GM23248 (cell line): ENCODE measurements at regions not wholly inside any gene's neighbourhood (a gene's known extent, or its start where the extent isn't known, plus 50 kb on each side); places are given as distances from the start of the nearest gene placed in this dataset.

Source experiments
- DNase-seq: peaks from one replicate; pipeline ENCODE4 v3.0.0-alpha.2; 2015
- H2AFZ ChIP-seq: fragments of 200-600 bp; sonication (generic); 2 replicates; pipeline ENCODE4 v1.6.1; 2016; ENCODE audit warnings: antibody characterized with exemption
- H3F3A ChIP-seq: fragments of 200-600 bp; sonication (generic); 2 replicates; pipeline ENCODE4 v1.6.1; 2016; ENCODE audit warnings: mild to moderate bottlenecking, antibody characterized with exemption, mixed run types; ENCODE audit not compliant: insufficient read depth
- H3K27ac ChIP-seq: fragments of 200-600 bp; sonication (generic); 2 replicates; pipeline ENCODE4 v1.5.1; 2016; ENCODE audit warnings: mild to moderate bottlenecking
- H3K27me3 ChIP-seq: fragments of 200-600 bp; sonication (generic); replicated peaks from 2 replicates; pipeline ENCODE4 v1.6.1; 2016; ENCODE audit warnings: mild to moderate bottlenecking; ENCODE audit not compliant: insufficient read depth
- H3K36me3 ChIP-seq: fragments of 200-600 bp; sonication (generic); 2 replicates; pipeline ENCODE4 v1.6.1; 2016; ENCODE audit warnings: low read depth, mild to moderate bottlenecking
- H3K4me1 ChIP-seq: fragments of 200-600 bp; sonication (generic); 2 replicates; pipeline ENCODE4 v1.6.1; 2016; ENCODE audit warnings: mild to moderate bottlenecking; ENCODE audit not compliant: insufficient read depth
- H3K4me2 ChIP-seq: fragments of 200-600 bp; sonication (generic); one replicate; pipeline ENCODE4 v1.6.1; 2016; ENCODE audit warnings: mild to moderate bottlenecking; ENCODE audit not compliant: unreplicated experiment
- H3K4me3 ChIP-seq: fragments of 200-600 bp; sonication (generic); 2 replicates; pipeline ENCODE4 v1.5.1; 2016; ENCODE audit warnings: mild to moderate bottlenecking
- H3K79me2 ChIP-seq: fragments of 200-600 bp; sonication (generic); 2 replicates; pipeline ENCODE4 v1.6.1; 2016; ENCODE audit warnings: mild to moderate bottlenecking; ENCODE audit not compliant: insufficient read depth
- H3K9ac ChIP-seq: fragments of 200-600 bp; sonication (generic); 2 replicates; pipeline ENCODE4 v1.6.1; 2016; ENCODE audit warnings: mild to moderate bottlenecking
- H3K9me2 ChIP-seq: fragments of 200-600 bp; sonication (generic); 2 replicates; pipeline ENCODE4 v1.6.1; 2016; ENCODE audit warnings: mixed run types, mild to moderate bottlenecking, moderate library complexity; ENCODE audit not compliant: insufficient read depth
- H3K9me3 ChIP-seq: fragments of 200-600 bp; sonication (generic); one replicate; pipeline ENCODE4 v1.6.1; 2017; ENCODE audit warnings: low read depth
- H4K20me1 ChIP-seq: fragments of 200-600 bp; sonication (generic); 2 replicates; pipeline ENCODE4 v1.6.0; 2016; ENCODE audit not compliant: insufficient read depth
- EZH2 ChIP-seq: fragments of 200-600 bp; sonication (generic); IDR thresholded peaks from 2 replicates; pipeline ENCODE4 v1.6.1; 2018; ENCODE audit warnings: antibody characterized with exemption, mild to moderate bottlenecking; ENCODE audit not compliant: insufficient read depth, poor library complexity, severe bottlenecking
- EZH2phosphoT487 ChIP-seq: fragments of 200-600 bp; sonication (generic); IDR thresholded peaks from 2 replicates; pipeline ENCODE4 v1.6.1; 2018; ENCODE audit warnings: antibody characterized with exemption, moderate library complexity, mild to moderate bottlenecking, low read depth; ENCODE audit not compliant: insufficient read depth
- whole genome bisulfite sequencing, 2 experiments: methylation state at CpG; one replicate each; pipeline ENCODE4 v1.1.6; 2015 to 2017; ENCODE audit warnings: low lambda C conversion rate in 2 of 2, low coverage in 1 of 2; ENCODE audit errors: missing lambda C conversion rate in 2 of 2; 5-methylcytosine and 5-hydroxymethylcytosine counted together
- in situ Hi-C: fragments of 300-500 bp; cut with MboI; formaldehyde crosslinking; loops from 2 replicates; pipeline ENCODE4 v1.15.0; 2020

GRCh38 chr9:134216449-134216951, 52.1 kb upstream of the RNU6ATAC start:
- in situ Hi-C loops: no loop called here
- TF ChIP-seq EZH2 (no peak), EZH2phosphoT487 (no peak)
- DNase-seq: no peak
- WGBS, 2 experiments: 69 to 74% methylated on average over 14 of the region's 14 CpGs
- Histone ChIP-seq H3K4me2 (no peak overlapping the region), H3F3A (no peaks in the 10 kb centered on the region), H3K27ac (no peak overlapping the region), H3K4me1 (no peaks in the 10 kb centered on the region), H3K4me3 (no peak overlapping the region), H3K9me3 (no peaks in the 10 kb centered on the region), H3K9me2 (no peaks in the 10 kb centered on the region), H3K36me3 (no peaks in the 10 kb centered on the region), H3K27me3 (no peaks in the 10 kb centered on the region), H2AFZ (no peak overlapping the region), H3K79me2 (no peaks in the 10 kb centered on the region), H4K20me1 (no peaks in the 10 kb centered on the region), H3K9ac (no peak overlapping the region)

- no peak for DNase-seq
- H3K9me3 ChIP-seq: no peaks in the 10 kb centered on the region
Observed at GRCh38 chr9:134216961-134217360, 52.6 kb upstream of the RNU6ATAC start.

GRCh38 chr9:134217431-134218210, 53.3 kb upstream of the RNU6ATAC start:
- Histone ChIP-seq H3K4me1 (no peaks in the 10 kb centered on the region), H2AFZ (no peak overlapping the region), H3K4me2 (no peak overlapping the region), H3K27ac (no peak overlapping the region), H3K36me3 (no peaks in the 10 kb centered on the region), H3K9me3 (no peaks in the 10 kb centered on the region), H3K79me2 (no peaks in the 10 kb centered on the region), H3K9ac (no peak overlapping the region), H3K9me2 (no peaks in the 10 kb centered on the region), H3F3A (no peaks in the 10 kb centered on the region), H3K27me3 (no peaks in the 10 kb centered on the region), H4K20me1 (no peaks in the 10 kb centered on the region), H3K4me3 (no peak overlapping the region)
- TF ChIP-seq EZH2phosphoT487 (no peak), EZH2 (no peak)
- in situ Hi-C loops: no loop called here
- WGBS, 2 experiments: 63 to 71% methylated on average over 10 of the region's 10 CpGs
- DNase-seq: no peak

More at GRCh38 chr9:134216961-134217360, 52.6 kb upstream of the RNU6ATAC start:
- TF ChIP-seq EZH2 (no peak), EZH2phosphoT487 (no peak)
- Histone ChIP-seq H3F3A (no peaks in the 10 kb centered on the region), H2AFZ (no peak overlapping the region), H3K79me2 (no peaks in the 10 kb centered on the region), H3K9ac (no peak overlapping the region), H3K27ac (no peak overlapping the region), H3K27me3 (no peaks in the 10 kb centered on the region), H3K4me1 (no peaks in the 10 kb centered on the region), H3K4me2 (no peak overlapping the region), H4K20me1 (no peaks in the 10 kb centered on the region), H3K4me3 (no peak overlapping the region), H3K9me2 (no peaks in the 10 kb centered on the region), H3K36me3 (no peaks in the 10 kb centered on the region)
- in situ Hi-C loops: no loop called here
- 70 to 74% methylated on average over 9 to 10 of the region's 10 CpGs for WGBS, 2 experiments

- H3K4me2 ChIP-seq: no peak overlapping the region
- in situ Hi-C loops: no loop called here
Observed at GRCh38 chr9:134218230-134218629, 53.9 kb upstream of the RNU6ATAC start.

More at GRCh38 chr9:134218230-134218629, 53.9 kb upstream of the RNU6ATAC start:
- TF ChIP-seq EZH2phosphoT487 (no peak), EZH2 (no peak)
- Histone ChIP-seq H3K4me3 (no peak overlapping the region), H3K9me3 (no peaks in the 10 kb centered on the region), H3K27me3 (peaks cover 4% of the 10 kb centered on the region), H4K20me1 (no peaks in the 10 kb centered on the region), H3K9ac (no peak overlapping the region), H3K79me2 (no peaks in the 10 kb centered on the region), H3K4me1 (no peaks in the 10 kb centered on the region), H2AFZ (no peak overlapping the region), H3F3A (no peaks in the 10 kb centered on the region), H3K27ac (no peak overlapping the region), H3K9me2 (no peaks in the 10 kb centered on the region), H3K36me3 (no peaks in the 10 kb centered on the region)
- 74 to 82% methylated on average over 6 of the region's 6 CpGs for WGBS, 2 experiments
- DNase-seq: no peak
